H9 (cell line): ENCODE measurements at regions not wholly inside any gene's neighbourhood (a gene's known extent, or its start where the extent isn't known, plus 50 kb on each side); places are given as distances from the start of the nearest gene placed in this dataset.

Source experiments
- DNase-seq: peaks from one replicate; pipeline ENCODE4 v3.0.0-alpha.2; 2017
- H2AFZ ChIP-seq: one replicate; pipeline ENCODE4 v1.6.1; 2013; ENCODE audit warnings: mild to moderate bottlenecking, low read length, control low read depth, moderate library complexity
- H2AK5ac ChIP-seq: 2 replicates; pipeline ENCODE4 v1.6.1; 2013; ENCODE audit warnings: low read length, control low read depth, mixed read lengths; ENCODE audit not compliant: insufficient read length
- H2BK120ac ChIP-seq: one replicate; pipeline ENCODE4 v1.6.1; 2013; ENCODE audit warnings: low read depth, mild to moderate bottlenecking, low read length, control low read depth, inconsistent platforms; ENCODE audit not compliant: poor library complexity, severe bottlenecking
- H2BK12ac ChIP-seq: 2 replicates; pipeline ENCODE4 v1.6.1; 2013; ENCODE audit warnings: low read length, control low read depth, mixed read lengths, low read depth; ENCODE audit not compliant: insufficient read length
- H2BK15ac ChIP-seq: 2 replicates; pipeline ENCODE4 v1.6.1; 2013; ENCODE audit warnings: low read depth, low read length, control low read depth
- H2BK20ac ChIP-seq: one replicate; pipeline ENCODE4 v1.6.1; 2013; ENCODE audit warnings: low read depth, mild to moderate bottlenecking, low read length, control low read depth, inconsistent platforms; ENCODE audit not compliant: poor library complexity, severe bottlenecking
- H2BK5ac ChIP-seq: 2 replicates; pipeline ENCODE4 v1.6.1; 2013; ENCODE audit warnings: low read length, control low read depth, mixed read lengths; ENCODE audit not compliant: insufficient read length
- H3K14ac ChIP-seq: 2 replicates; pipeline ENCODE4 v1.6.1; 2013; ENCODE audit warnings: low read length, control low read depth; ENCODE audit not compliant: insufficient read depth
- H3K18ac ChIP-seq: 2 replicates; pipeline ENCODE4 v1.6.1; 2013; ENCODE audit warnings: low read depth, mild to moderate bottlenecking, mixed read lengths, low read length, control low read depth; ENCODE audit not compliant: insufficient read length
- H3K23ac ChIP-seq: 2 replicates; pipeline ENCODE4 v1.6.1; 2013; ENCODE audit warnings: low read length, control low read depth, mixed read lengths, low read depth; ENCODE audit not compliant: insufficient read length
- H3K23me2 ChIP-seq: 2 replicates; pipeline ENCODE4 v1.6.1; 2013; ENCODE audit warnings: low read depth, mild to moderate bottlenecking, mixed read lengths, low read length, control low read depth; ENCODE audit not compliant: insufficient read length, poor library complexity, severe bottlenecking
- H3K27ac ChIP-seq: 2 replicates; pipeline ENCODE4 v1.5.1; 2013; ENCODE audit warnings: low read length, control low read depth, mixed read lengths, low read depth; ENCODE audit not compliant: insufficient read length
- H3K27me3 ChIP-seq: 2 replicates; pipeline ENCODE4 v1.6.1; 2013; ENCODE audit warnings: low read length, control low read depth, inconsistent platforms; ENCODE audit not compliant: insufficient read depth
- H3K4ac ChIP-seq: 2 replicates; pipeline ENCODE4 v1.6.1; 2013; ENCODE audit warnings: low read depth, mild to moderate bottlenecking, control low read depth, inconsistent platforms, low read length, moderate library complexity
- H3K4me1 ChIP-seq: 2 replicates; pipeline ENCODE4 v1.6.1; 2013; ENCODE audit warnings: low read length, control low read depth, inconsistent platforms; ENCODE audit not compliant: insufficient read depth
- H3K4me2 ChIP-seq: 2 replicates; pipeline ENCODE4 v1.6.1; 2013; ENCODE audit warnings: low read length, control low read depth, mixed read lengths; ENCODE audit not compliant: insufficient read length, insufficient read depth
- H3K56ac ChIP-seq: 2 replicates; pipeline ENCODE4 v1.6.1; 2013; ENCODE audit warnings: low read depth, mild to moderate bottlenecking, mixed read lengths, low read length, control low read depth; ENCODE audit not compliant: insufficient read length
- H3K79me1 ChIP-seq: 2 replicates; pipeline ENCODE4 v1.6.1; 2013; ENCODE audit warnings: low read depth, mild to moderate bottlenecking, moderate library complexity, low read length, control low read depth, inconsistent platforms; ENCODE audit not compliant: insufficient read depth, poor library complexity, severe bottlenecking
- H3K79me2 ChIP-seq: 2 replicates; pipeline ENCODE4 v1.6.1; 2013; ENCODE audit warnings: low read length, control low read depth, inconsistent platforms; ENCODE audit not compliant: insufficient read depth
- H3K9ac ChIP-seq: 2 replicates; pipeline ENCODE4 v1.6.1; 2013; ENCODE audit warnings: low read length, control low read depth, mixed read lengths; ENCODE audit not compliant: insufficient read length; ENCODE audit errors: extremely low read depth
- H3K9me3 ChIP-seq: one replicate; pipeline ENCODE4 v1.6.1; 2013; ENCODE audit warnings: low read depth, low read length, inconsistent platforms; ENCODE audit not compliant: control insufficient read depth
- H3T11ph ChIP-seq: one replicate; pipeline ENCODE4 v1.6.1; 2013; ENCODE audit warnings: mild to moderate bottlenecking, low read length, control low read depth, inconsistent platforms
- H4K20me1 ChIP-seq: one replicate; pipeline ENCODE4 v1.6.1; 2013; ENCODE audit not compliant: control insufficient read depth, insufficient read length, insufficient read depth
- H4K5ac ChIP-seq: 2 replicates; pipeline ENCODE4 v1.6.1; 2013; ENCODE audit warnings: low read depth, mild to moderate bottlenecking, mixed read lengths, low read length, control low read depth; ENCODE audit not compliant: insufficient read length
- H4K8ac ChIP-seq: replicated peaks from 2 replicates; pipeline ENCODE4 v1.6.1; 2013; ENCODE audit warnings: low read length, control low read depth, mixed read lengths, low read depth; ENCODE audit not compliant: insufficient read length
- H4K91ac ChIP-seq: 2 replicates; pipeline ENCODE4 v1.6.1; 2013; ENCODE audit warnings: low read depth, mild to moderate bottlenecking, moderate library complexity, mixed read lengths, low read length, control low read depth; ENCODE audit not compliant: insufficient read length
- H3K27ac Mint-ChIP-seq, 3 experiments: 2 replicates in 2 of 3; 3 replicates in 1 of 3; pipeline ENCODE4 v1.8.0; 2020 to 2021; ENCODE audit warnings: mixed read lengths in 3 of 3, mild to moderate bottlenecking in 1 of 3, moderate library complexity in 1 of 3
- H3K27me3 Mint-ChIP-seq: 2 replicates; pipeline ENCODE4 v1.8.0; 2021; ENCODE audit warnings: low read depth, mild to moderate bottlenecking, moderate library complexity, mixed read lengths
- H3K36me3 Mint-ChIP-seq, 3 experiments: 2 replicates in 2 of 3; 3 replicates in 1 of 3; pipeline ENCODE4 v1.8.0; 2020 to 2021; ENCODE audit warnings: low read depth in 3 of 3, mixed read lengths in 3 of 3; ENCODE audit not compliant: insufficient read depth in 1 of 3
- H3K4me1 Mint-ChIP-seq, 2 experiments: 2 replicates each; pipeline ENCODE4 v1.8.0; 2020; ENCODE audit warnings: mixed read lengths in 2 of 2
- H3K4me3 Mint-ChIP-seq, 2 experiments: 2 replicates in 1 of 2; 3 replicates in 1 of 2; pipeline ENCODE4 v1.8.0; 2020 to 2021; ENCODE audit warnings: mild to moderate bottlenecking in 2 of 2, mixed read lengths in 2 of 2, moderate library complexity in 1 of 2
- H3K9me3 Mint-ChIP-seq, 2 experiments: 2 replicates in 1 of 2; 3 replicates in 1 of 2; pipeline ENCODE4 v1.8.0; 2020; ENCODE audit warnings: mild to moderate bottlenecking in 2 of 2, mixed read lengths in 2 of 2, moderate library complexity in 1 of 2
- WGBS: extraction: QIAGEN DNeasy Blood & Tissue Kit; methylation state at CpG from one replicate; pipeline ENCODE4 v1.1.7; 2013; ENCODE audit warnings: missing lambda C conversion rate, low lambda C conversion rate, mixed read lengths; ENCODE audit not compliant: insufficient read length; ENCODE audit errors: extremely low coverage; 5-methylcytosine and 5-hydroxymethylcytosine counted together
- TF ChIP-seq, protein P1 (sequence below): fragments of 200-600 bp; sonication (generic); conservative IDR thresholded peaks from 3 replicates; pipeline ENCODE4 v1.8.0; 2021; ENCODE audit warnings: antibody characterized with exemption, mild to moderate bottlenecking

DNA sequence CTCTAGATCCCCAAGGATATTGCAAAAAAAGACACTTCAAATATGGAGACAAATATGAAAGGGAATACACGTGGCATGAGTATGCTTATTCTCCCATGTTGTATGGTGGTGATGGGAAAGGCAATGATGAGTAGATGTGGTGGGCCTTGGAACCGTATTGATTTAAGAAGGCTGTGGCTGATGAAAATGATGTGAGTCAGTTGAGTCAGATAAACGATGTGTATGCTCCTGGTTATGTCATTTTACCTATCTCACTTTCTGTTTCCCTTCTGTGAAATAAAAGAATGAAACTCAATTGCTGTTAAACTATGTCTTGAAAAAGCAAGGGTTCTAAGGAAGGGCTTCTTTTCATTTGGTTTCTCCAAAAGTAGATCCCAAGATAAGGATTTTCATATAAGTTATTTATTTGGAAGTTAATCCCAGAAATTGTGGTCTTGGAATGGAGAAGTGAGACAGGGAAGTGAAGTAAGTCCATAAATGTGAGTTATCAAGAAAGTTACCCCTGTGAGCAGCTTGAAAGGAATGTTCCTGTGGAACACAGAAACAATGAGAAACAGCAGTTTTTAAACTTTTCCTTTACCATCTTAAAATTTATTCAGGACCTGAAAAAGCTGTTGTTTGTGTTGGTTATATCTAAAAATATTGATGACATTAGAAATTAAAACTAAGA is 292.0 kb downstream of the DUSP10 start:
- Histone ChIP-seq H3K4me1 (no peaks in the 10 kb centered on the region), H3K23me2 (no peaks in the 10 kb centered on the region), H3K18ac (no peak overlapping the region), H2BK20ac (no peak overlapping the region), H2BK5ac (no peak overlapping the region), H2AK5ac (no peak overlapping the region), H2BK120ac (no peak overlapping the region), H3K79me2 (no peaks in the 10 kb centered on the region), H3K79me1 (no peaks in the 10 kb centered on the region), H3K27ac (no peak overlapping the region), H4K20me1 (no peaks in the 10 kb centered on the region), H3K9me3 (no peaks in the 10 kb centered on the region), H2AFZ (no peak overlapping the region), H2BK12ac (no peak overlapping the region), H3K4me2 (no peak overlapping the region), H2BK15ac (no peak overlapping the region), H3T11ph (no peak overlapping the region), H3K14ac (no peak overlapping the region), H3K4ac (no peak overlapping the region), H3K9ac (no peak overlapping the region), H4K5ac (no peak overlapping the region), H4K91ac (no peak overlapping the region), H4K8ac (no peak overlapping the region), H3K27me3 (no peaks in the 10 kb centered on the region), H3K23ac (no peak overlapping the region), H3K56ac (no peak overlapping the region)
- no peak overlapping the region for H3K4me3 Mint-ChIP-seq
- no peak for DNase-seq
- H3K36me3 Mint-ChIP-seq: no peaks in the 10 kb centered on the region
- H3K4me1 Mint-ChIP-seq: peaks cover 4% of the 10 kb centered on the region in 2 experiments; a peak in 3 of 4 replicates
- no CpG with 5 or more reads among the region's 3 CpGs for WGBS
- no peaks in the 10 kb centered on the region for H3K27me3 Mint-ChIP-seq
- TF ChIP-seq, protein P1, sequence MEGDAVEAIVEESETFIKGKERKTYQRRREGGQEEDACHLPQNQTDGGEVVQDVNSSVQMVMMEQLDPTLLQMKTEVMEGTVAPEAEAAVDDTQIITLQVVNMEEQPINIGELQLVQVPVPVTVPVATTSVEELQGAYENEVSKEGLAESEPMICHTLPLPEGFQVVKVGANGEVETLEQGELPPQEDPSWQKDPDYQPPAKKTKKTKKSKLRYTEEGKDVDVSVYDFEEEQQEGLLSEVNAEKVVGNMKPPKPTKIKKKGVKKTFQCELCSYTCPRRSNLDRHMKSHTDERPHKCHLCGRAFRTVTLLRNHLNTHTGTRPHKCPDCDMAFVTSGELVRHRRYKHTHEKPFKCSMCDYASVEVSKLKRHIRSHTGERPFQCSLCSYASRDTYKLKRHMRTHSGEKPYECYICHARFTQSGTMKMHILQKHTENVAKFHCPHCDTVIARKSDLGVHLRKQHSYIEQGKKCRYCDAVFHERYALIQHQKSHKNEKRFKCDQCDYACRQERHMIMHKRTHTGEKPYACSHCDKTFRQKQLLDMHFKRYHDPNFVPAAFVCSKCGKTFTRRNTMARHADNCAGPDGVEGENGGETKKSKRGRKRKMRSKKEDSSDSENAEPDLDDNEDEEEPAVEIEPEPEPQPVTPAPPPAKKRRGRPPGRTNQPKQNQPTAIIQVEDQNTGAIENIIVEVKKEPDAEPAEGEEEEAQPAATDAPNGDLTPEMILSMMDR: no peak
- no peaks in the 10 kb centered on the region for H3K9me3 Mint-ChIP-seq
- no peak overlapping the region for H3K27ac Mint-ChIP-seq
